Upper lobe of left lung (tissue), 4 donors: ENCODE measurements at regions not wholly inside any gene's neighbourhood (a gene's known extent, or its start where the extent isn't known, plus 50 kb on each side); places are given as distances from the start of the nearest gene placed in this dataset.

Experiments
- EP300 ChIP-seq, 4 donors: sonication (generic); formaldehyde crosslinking; IDR thresholded peaks; one replicate each; pipeline ENCODE4 v1.5.1; 2017; ENCODE audit warnings: antibody characterized with exemption in 4 of 4, control low read depth in 2 of 4
- POLR2A ChIP-seq, 4 donors: fragments of 450-650 bp; IDR thresholded peaks; one replicate each; pipeline ENCODE4 v1.5.1; 2016 to 2017; ENCODE audit warnings: antibody characterized with exemption in 4 of 4, mild to moderate bottlenecking in 2 of 4

DNA sequence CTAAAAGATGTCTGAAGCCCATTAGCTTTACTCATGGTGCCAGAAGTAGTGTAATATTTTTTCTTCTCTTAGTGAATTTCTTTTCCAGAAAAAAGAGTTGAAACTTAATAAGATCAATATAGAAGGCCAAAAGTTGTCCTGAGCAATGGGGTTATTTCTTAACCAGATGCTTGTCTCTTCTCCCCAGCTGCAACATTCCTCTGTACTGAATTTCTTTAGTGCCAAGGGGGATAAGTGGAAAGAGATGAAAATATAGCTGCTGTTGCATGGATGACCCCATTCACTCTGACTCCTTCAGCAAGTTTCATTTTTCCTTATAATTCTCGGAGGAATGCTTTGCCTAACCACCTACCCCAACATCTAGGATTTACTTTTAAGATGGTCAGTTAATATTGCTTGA lies 675.0 kb downstream of the USP25 start:
- no peak for TF ChIP-seq POLR2A (IDR thresholded peaks at IDR 0.05)
- no peak for TF ChIP-seq EP300 (IDR thresholded peaks at IDR 0.05)
